BLaER1 (cell line): ENCODE measurements at regions not wholly inside any gene's neighbourhood (a gene's known extent, or its start where the extent isn't known, plus 50 kb on each side); places are given as distances from the start of the nearest gene placed in this dataset.

Experiments used
- H3K27ac ChIP-seq: shearing (Covaris generic); formaldehyde crosslinking; 2 replicates; pipeline ENCODE4 v1.8.1; 2022
- H3K27me3 ChIP-seq: shearing (Covaris generic); formaldehyde crosslinking; 2 replicates; pipeline ENCODE4 v1.8.1; 2022
- H3K36me3 ChIP-seq: shearing (Covaris generic); formaldehyde crosslinking; 2 replicates; pipeline ENCODE4 v1.8.1; 2022
- H3K4me1 ChIP-seq: shearing (Covaris generic); formaldehyde crosslinking; 2 replicates; pipeline ENCODE4 v1.8.1; 2022
- H3K4me2 ChIP-seq: shearing (Covaris generic); formaldehyde crosslinking; 2 replicates; pipeline ENCODE4 v1.8.1; 2022
- H3K4me3 ChIP-seq: shearing (Covaris generic); formaldehyde crosslinking; 2 replicates; pipeline ENCODE4 v1.8.1; 2022
- H3K9ac ChIP-seq: shearing (Covaris generic); formaldehyde crosslinking; 2 replicates; pipeline ENCODE4 v1.8.1; 2022
- H3K9me3 ChIP-seq: shearing (Covaris generic); formaldehyde crosslinking; 2 replicates; pipeline ENCODE4 v1.8.1; 2022
- H4K20me1 ChIP-seq: shearing (Covaris generic); formaldehyde crosslinking; 2 replicates; pipeline ENCODE4 v1.8.1; 2022
- Cebpa-rat ChIP-seq: shearing (Covaris generic); IDR thresholded peaks from 2 replicates; pipeline ENCODE4 v1.8.1; 2022

- H3K4me3 ChIP-seq = no peak overlapping the region
Measured at GRCh38 chr6:3656076-3656475, 95.4 kb downstream of the PXDC1 start.

DNA sequence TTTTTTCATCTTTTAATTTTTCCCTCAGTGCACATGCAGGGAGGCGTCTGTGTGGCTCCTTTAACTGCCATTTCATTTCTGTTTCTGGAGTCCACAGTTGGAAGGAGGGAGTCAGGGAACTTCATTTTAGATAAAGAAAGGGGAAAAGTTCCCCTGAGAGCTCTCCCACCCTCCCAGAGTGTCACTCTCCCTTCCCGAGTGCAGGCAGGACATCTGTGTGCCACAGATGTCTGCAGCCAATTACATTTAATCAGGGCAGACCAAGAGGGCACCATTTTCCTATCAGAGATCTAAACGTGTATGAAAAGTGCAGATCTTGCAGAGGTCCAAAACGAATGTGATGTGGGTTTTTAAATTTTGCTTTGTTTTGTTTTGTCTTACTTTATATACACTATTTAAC, 96.6 kb downstream of the PXDC1 start:
- no peak overlapping the region for H3K4me2 ChIP-seq
- TF ChIP-seq Cebpa-rat = no peak

More at GRCh38 chr6:3656076-3656475, 95.4 kb downstream of the PXDC1 start:
- Histone ChIP-seq H3K4me1 (peaks cover 5% of the 10 kb centered on the region), H3K4me2 (no peak overlapping the region), H3K9me3 (no peaks in the 10 kb centered on the region), H3K36me3 (no peaks in the 10 kb centered on the region), H4K20me1 (no peaks in the 10 kb centered on the region), H3K27ac (no peak overlapping the region), H3K27me3 (no peaks in the 10 kb centered on the region), H3K9ac (no peak overlapping the region)
- TF ChIP-seq Cebpa-rat = no peak

GRCh38 chr6:3654436-3654835, 97.1 kb downstream of the PXDC1 start:
- Histone ChIP-seq H3K4me3 (no peak overlapping the region), H3K27me3 (no peaks in the 10 kb centered on the region), H4K20me1 (no peaks in the 10 kb centered on the region), H3K4me2 (no peak overlapping the region), H3K27ac (no peak overlapping the region), H3K4me1 (peaks cover 5% of the 10 kb centered on the region), H3K9me3 (no peaks in the 10 kb centered on the region), H3K9ac (no peak overlapping the region), H3K36me3 (no peaks in the 10 kb centered on the region)
- TF ChIP-seq Cebpa-rat = no peak

More for the DNA sequence above, 96.6 kb downstream of the PXDC1 start:
- H3K4me1 ChIP-seq = peaks cover 5% of the 10 kb centered on the region
- H3K36me3 ChIP-seq = no peaks in the 10 kb centered on the region
- H3K27me3 ChIP-seq = no peaks in the 10 kb centered on the region
- H4K20me1 ChIP-seq = no peaks in the 10 kb centered on the region
- H3K9me3 ChIP-seq = no peaks in the 10 kb centered on the region
- no peak overlapping the region for H3K9ac ChIP-seq
- H3K27ac ChIP-seq = no peak overlapping the region
- H3K4me3 ChIP-seq = no peak overlapping the region

DNA sequence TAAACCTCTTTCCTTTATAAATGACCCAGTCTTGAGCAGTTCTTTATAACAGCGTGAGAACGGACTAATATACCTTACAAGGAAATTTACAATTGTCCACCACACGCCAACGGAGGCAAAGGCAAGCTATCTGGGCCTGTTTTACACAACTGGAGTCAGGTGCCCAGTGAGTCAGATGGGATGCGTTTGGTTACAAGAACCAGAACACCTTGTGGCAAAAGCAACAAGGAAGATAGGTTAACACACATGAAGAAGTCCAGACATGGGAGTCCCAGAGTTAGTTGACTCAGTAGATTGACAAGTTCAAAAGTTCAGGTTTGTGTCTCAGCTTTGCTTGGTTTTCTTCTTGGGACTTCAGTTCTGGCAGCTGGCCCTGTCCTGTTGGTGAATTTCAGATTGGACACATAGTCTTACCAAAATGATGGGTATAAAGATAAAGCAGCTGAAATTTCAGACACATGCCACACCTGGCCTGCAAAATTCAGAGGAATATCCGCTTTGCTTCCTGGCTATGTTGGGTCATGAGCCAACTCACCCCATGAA, 97.9 kb downstream of the PXDC1 start:
- Histone ChIP-seq H3K9ac (no peak overlapping the region), H3K27me3 (no peaks in the 10 kb centered on the region), H3K4me2 (no peak overlapping the region), H3K4me1 (peaks cover 5% of the 10 kb centered on the region), H4K20me1 (no peaks in the 10 kb centered on the region), H3K4me3 (no peak overlapping the region), H3K9me3 (no peaks in the 10 kb centered on the region), H3K36me3 (no peaks in the 10 kb centered on the region), H3K27ac (no peak overlapping the region)
- no peak for TF ChIP-seq Cebpa-rat

- H3K4me1 ChIP-seq = peaks cover 5% of the 10 kb centered on the region
- H3K4me3 ChIP-seq = no peak overlapping the region
- H4K20me1 ChIP-seq = no peaks in the 10 kb centered on the region
- H3K27ac ChIP-seq = no peak overlapping the region
- no peak overlapping the region for H3K9ac ChIP-seq
- H3K4me2 ChIP-seq = no peak overlapping the region
- H3K27me3 ChIP-seq = no peaks in the 10 kb centered on the region
- no peak for TF ChIP-seq Cebpa-rat
- no peaks in the 10 kb centered on the region for H3K36me3 ChIP-seq
- H3K9me3 ChIP-seq = no peaks in the 10 kb centered on the region
Measured at GRCh38 chr6:3651698-3652229, 99.7 kb downstream of the PXDC1 start.

- no peak overlapping the region for H3K4me2 ChIP-seq
- H3K9me3 ChIP-seq = no peaks in the 10 kb centered on the region
- no peak for TF ChIP-seq Cebpa-rat
- no peaks in the 10 kb centered on the region for H4K20me1 ChIP-seq
- no peak overlapping the region for H3K27ac ChIP-seq
- H3K4me1 ChIP-seq = peaks cover 5% of the 10 kb centered on the region
- H3K36me3 ChIP-seq = no peaks in the 10 kb centered on the region
- no peak overlapping the region for H3K4me3 ChIP-seq
- no peak overlapping the region for H3K9ac ChIP-seq
- no peaks in the 10 kb centered on the region for H3K27me3 ChIP-seq
Measured at GRCh38 chr6:3650959-3651697, 100.4 kb downstream of the PXDC1 start.

- Histone ChIP-seq H3K9ac (no peak overlapping the region), H3K27ac (no peak overlapping the region), H3K36me3 (no peaks in the 10 kb centered on the region), H3K4me3 (no peak overlapping the region), H3K27me3 (no peaks in the 10 kb centered on the region), H3K9me3 (no peaks in the 10 kb centered on the region), H3K4me1 (peaks cover 5% of the 10 kb centered on the region), H4K20me1 (no peaks in the 10 kb centered on the region), H3K4me2 (no peak overlapping the region)
- no peak for TF ChIP-seq Cebpa-rat
Measured at GRCh38 chr6:3650076-3650958, 101.2 kb downstream of the PXDC1 start.

DNA sequence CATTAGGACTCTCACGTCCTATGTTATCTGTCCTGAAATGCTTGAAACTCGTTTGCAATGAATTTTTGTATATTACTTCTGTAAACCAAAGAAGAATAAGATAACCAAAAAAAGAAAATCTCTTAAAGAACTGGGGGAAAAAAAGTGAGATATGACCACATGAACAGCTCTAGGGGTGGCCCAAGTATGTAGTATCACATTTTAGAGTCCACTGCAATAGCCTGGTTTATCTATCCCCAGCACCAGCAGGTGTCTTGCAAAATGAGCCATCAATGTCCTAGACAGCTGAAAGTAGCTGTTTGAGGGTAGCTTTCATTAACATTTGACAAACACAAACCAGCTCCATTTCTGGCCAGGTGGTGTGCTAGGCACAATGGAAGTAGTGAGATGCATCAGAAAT, 102.8 kb downstream of the PXDC1 start:
- no peaks in the 10 kb centered on the region for H3K36me3 ChIP-seq
- H3K4me3 ChIP-seq = no peak overlapping the region
- TF ChIP-seq Cebpa-rat = no peak
- H3K4me1 ChIP-seq = no peaks in the 10 kb centered on the region
- H3K9me3 ChIP-seq = no peaks in the 10 kb centered on the region
- H3K4me2 ChIP-seq = no peak overlapping the region
- H3K9ac ChIP-seq = no peak overlapping the region
- H4K20me1 ChIP-seq = no peaks in the 10 kb centered on the region
- H3K27ac ChIP-seq = no peak overlapping the region
- no peaks in the 10 kb centered on the region for H3K27me3 ChIP-seq

DNA sequence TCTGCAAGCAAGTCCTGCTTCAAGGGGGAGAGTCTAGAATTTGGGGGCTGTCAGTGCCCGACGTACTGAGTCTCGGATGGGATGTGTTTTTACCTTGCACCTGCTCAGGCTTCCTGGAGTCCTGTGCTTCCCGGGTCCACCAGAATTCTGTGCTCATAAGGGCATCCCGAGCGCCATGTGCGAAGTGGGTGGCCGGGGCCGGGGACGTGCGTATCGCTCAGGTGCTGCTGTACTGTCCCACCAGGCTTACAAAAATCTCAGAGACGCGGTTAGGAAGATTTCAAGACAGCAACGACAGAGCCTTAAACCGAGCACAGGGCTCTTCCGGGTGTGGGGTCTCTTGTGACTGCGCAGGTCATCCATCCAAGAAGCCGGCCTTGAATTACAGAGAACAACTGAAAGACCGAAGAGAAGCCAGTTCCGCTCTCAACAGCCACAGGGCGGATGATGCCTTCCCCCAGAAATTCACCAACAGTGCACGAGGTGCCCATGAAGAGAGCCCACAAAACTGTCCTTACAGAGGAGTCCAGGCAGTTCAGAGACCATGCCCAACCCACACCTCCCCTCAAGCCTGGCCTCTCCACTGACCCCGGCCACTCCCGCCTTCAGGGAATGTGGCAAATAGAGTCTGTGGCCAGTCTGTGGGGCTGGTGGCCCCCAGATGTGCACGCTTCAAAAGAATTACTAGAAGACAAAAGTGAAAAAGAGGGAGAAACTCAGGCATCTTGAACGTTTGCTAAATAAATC, 104.7 kb downstream of the PXDC1 start:
- no peaks in the 10 kb centered on the region for H3K36me3 ChIP-seq
- H3K9me3 ChIP-seq = no peaks in the 10 kb centered on the region
- H3K27ac ChIP-seq = no peak overlapping the region
- H3K4me1 ChIP-seq = no peaks in the 10 kb centered on the region
- no peak overlapping the region for H3K4me2 ChIP-seq
- no peaks in the 10 kb centered on the region for H4K20me1 ChIP-seq
- H3K9ac ChIP-seq = no peak overlapping the region
- no peak for TF ChIP-seq Cebpa-rat
- H3K4me3 ChIP-seq = no peak overlapping the region
- no peaks in the 10 kb centered on the region for H3K27me3 ChIP-seq
